ENCODE measurements at regions not wholly inside any gene's neighbourhood (a gene's known extent, or its start where the extent isn't known, plus 50 kb on each side); places are given as distances from the start of the nearest gene placed in this dataset.

DNA sequence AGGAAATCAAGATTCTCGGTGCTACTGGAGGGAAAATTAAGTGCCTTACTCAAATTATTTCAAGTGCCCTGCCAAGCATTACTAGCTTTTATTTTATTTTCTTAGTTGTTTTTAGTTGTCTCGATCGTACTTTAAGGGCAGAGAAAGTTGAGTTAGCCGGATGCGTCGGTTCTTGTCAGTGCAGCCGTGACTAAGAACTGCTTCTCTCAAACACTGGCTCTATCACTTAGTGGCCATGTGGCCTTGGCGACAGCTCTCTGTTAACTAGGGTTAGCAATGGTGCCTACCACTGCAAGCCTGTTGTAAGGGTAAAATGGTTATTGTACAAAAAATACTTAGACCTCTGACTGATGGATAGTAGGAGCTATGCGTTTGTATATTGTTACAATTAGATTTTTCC, 227.8 kb downstream of the KATNAL1 start:
- Histone ChIP-seq H3F3A (replicated peaks; ENCODE audit: low read depth) (no peaks in the 10 kb centered on the region), H3K4me2 (no peak overlapping the region), H3K36me3 (ENCODE audit: insufficient read depth) (peaks cover 7% of the 10 kb centered on the region; the same call in 1 of the 2 replicates), H3K27me3 (ENCODE audit: insufficient read depth) (no peaks in the 10 kb centered on the region), H3K79me2 (replicated peaks; ENCODE audit: insufficient read depth) (no peaks in the 10 kb centered on the region), H3K9me2 (ENCODE audit: insufficient read depth) (no peaks in the 10 kb centered on the region; the same call in 1 of the 2 replicates), H2AFZ (peak overlapping the region; percentile 67), H4K20me1 (replicated peaks; ENCODE audit: insufficient read depth) (no peaks in the 10 kb centered on the region), H3K4me3 (no peak overlapping the region), H3K27ac (ENCODE audit: low read depth) (no peak overlapping the region), H3K4me1 (ENCODE audit: insufficient read depth) (peaks cover 5% of the 10 kb centered on the region; the same call in 1 of the 2 replicates)
- no peak for DNase-seq (ENCODE audit: low spot score)
- no peak for TF ChIP-seq CREB1 (CRISPR knock-in tag; IDR thresholded peaks at IDR 0.05; ENCODE audit: low read depth)
- TF ChIP-seq, protein P1, sequence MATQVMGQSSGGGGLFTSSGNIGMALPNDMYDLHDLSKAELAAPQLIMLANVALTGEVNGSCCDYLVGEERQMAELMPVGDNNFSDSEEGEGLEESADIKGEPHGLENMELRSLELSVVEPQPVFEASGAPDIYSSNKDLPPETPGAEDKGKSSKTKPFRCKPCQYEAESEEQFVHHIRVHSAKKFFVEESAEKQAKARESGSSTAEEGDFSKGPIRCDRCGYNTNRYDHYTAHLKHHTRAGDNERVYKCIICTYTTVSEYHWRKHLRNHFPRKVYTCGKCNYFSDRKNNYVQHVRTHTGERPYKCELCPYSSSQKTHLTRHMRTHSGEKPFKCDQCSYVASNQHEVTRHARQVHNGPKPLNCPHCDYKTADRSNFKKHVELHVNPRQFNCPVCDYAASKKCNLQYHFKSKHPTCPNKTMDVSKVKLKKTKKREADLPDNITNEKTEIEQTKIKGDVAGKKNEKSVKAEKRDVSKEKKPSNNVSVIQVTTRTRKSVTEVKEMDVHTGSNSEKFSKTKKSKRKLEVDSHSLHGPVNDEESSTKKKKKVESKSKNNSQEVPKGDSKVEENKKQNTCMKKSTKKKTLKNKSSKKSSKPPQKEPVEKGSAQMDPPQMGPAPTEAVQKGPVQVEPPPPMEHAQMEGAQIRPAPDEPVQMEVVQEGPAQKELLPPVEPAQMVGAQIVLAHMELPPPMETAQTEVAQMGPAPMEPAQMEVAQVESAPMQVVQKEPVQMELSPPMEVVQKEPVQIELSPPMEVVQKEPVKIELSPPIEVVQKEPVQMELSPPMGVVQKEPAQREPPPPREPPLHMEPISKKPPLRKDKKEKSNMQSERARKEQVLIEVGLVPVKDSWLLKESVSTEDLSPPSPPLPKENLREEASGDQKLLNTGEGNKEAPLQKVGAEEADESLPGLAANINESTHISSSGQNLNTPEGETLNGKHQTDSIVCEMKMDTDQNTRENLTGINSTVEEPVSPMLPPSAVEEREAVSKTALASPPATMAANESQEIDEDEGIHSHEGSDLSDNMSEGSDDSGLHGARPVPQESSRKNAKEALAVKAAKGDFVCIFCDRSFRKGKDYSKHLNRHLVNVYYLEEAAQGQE (IDR thresholded peaks at IDR 0.05; ENCODE audit: unreplicated experiment): no peak
- no peak for TF ChIP-seq ZNF331 (CRISPR knock-in tag; IDR thresholded peaks at IDR 0.05; ENCODE audit: low read depth)
- TF ChIP-seq EZH2 (IDR thresholded peaks at IDR 0.05; ENCODE audit: low read depth, unreplicated experiment): no peak
- TF ChIP-seq, protein P2, sequence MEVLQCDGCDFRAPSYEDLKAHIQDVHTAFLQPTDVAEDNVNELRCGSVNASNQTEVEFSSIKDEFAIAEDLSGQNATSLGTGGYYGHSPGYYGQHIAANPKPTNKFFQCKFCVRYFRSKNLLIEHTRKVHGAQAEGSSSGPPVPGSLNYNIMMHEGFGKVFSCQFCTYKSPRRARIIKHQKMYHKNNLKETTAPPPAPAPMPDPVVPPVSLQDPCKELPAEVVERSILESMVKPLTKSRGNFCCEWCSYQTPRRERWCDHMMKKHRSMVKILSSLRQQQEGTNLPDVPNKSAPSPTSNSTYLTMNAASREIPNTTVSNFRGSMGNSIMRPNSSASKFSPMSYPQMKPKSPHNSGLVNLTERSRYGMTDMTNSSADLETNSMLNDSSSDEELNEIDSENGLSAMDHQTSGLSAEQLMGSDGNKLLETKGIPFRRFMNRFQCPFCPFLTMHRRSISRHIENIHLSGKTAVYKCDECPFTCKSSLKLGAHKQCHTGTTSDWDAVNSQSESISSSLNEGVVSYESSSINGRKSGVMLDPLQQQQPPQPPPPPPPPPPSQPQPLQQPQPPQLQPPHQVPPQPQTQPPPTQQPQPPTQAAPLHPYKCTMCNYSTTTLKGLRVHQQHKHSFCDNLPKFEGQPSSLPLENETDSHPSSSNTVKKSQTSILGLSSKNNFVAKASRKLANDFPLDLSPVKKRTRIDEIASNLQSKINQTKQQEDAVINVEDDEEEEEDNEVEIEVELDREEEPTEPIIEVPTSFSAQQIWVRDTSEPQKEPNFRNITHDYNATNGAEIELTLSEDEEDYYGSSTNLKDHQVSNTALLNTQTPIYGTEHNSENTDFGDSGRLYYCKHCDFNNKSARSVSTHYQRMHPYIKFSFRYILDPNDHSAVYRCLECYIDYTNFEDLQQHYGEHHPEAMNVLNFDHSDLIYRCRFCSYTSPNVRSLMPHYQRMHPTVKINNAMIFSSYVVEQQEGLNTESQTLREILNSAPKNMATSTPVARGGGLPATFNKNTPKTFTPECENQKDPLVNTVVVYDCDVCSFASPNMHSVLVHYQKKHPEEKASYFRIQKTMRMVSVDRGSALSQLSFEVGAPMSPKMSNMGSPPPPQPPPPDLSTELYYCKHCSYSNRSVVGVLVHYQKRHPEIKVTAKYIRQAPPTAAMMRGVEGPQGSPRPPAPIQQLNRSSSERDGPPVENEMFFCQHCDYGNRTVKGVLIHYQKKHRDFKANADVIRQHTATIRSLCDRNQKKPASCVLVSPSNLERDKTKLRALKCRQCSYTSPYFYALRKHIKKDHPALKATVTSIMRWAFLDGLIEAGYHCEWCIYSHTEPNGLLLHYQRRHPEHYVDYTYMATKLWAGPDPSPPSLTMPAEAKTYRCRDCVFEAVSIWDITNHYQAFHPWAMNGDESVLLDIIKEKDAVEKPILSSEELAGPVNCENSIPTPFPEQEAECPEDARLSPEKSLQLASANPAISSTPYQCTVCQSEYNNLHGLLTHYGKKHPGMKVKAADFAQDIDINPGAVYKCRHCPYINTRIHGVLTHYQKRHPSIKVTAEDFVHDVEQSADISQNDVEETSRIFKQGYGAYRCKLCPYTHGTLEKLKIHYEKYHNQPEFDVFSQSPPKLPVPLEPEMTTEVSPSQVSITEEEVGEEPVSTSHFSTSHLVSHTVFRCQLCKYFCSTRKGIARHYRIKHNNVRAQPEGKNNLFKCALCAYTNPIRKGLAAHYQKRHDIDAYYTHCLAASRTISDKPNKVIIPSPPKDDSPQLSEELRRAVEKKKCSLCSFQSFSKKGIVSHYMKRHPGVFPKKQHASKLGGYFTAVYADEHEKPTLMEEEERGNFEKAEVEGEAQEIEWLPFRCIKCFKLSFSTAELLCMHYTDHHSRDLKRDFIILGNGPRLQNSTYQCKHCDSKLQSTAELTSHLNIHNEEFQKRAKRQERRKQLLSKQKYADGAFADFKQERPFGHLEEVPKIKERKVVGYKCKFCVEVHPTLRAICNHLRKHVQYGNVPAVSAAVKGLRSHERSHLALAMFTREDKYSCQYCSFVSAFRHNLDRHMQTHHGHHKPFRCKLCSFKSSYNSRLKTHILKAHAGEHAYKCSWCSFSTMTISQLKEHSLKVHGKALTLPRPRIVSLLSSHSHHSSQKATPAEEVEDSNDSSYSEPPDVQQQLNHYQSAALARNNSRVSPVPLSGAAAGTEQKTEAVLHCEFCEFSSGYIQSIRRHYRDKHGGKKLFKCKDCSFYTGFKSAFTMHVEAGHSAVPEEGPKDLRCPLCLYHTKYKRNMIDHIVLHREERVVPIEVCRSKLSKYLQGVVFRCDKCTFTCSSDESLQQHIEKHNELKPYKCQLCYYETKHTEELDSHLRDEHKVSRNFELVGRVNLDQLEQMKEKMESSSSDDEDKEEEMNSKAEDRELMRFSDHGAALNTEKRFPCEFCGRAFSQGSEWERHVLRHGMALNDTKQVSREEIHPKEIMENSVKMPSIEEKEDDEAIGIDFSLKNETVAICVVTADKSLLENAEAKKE (CRISPR knock-in tag; IDR thresholded peaks at IDR 0.05): no peak
- TF ChIP-seq JUNB (IDR thresholded peaks at IDR 0.05; ENCODE audit: unreplicated experiment): no peak
- TF ChIP-seq, protein P3, sequence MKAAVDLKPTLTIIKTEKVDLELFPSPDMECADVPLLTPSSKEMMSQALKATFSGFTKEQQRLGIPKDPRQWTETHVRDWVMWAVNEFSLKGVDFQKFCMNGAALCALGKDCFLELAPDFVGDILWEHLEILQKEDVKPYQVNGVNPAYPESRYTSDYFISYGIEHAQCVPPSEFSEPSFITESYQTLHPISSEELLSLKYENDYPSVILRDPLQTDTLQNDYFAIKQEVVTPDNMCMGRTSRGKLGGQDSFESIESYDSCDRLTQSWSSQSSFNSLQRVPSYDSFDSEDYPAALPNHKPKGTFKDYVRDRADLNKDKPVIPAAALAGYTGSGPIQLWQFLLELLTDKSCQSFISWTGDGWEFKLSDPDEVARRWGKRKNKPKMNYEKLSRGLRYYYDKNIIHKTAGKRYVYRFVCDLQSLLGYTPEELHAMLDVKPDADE (IDR thresholded peaks at IDR 0.05): no peak
- TF ChIP-seq EZH2phosphoT487 (IDR thresholded peaks at IDR 0.05; ENCODE audit: unreplicated experiment): no peak
- no peak for TF ChIP-seq STAT1 (IDR thresholded peaks at IDR 0.05; ENCODE audit: unreplicated experiment)
- no peak for ATAC-seq
- H3K4me1 Mint-ChIP-seq: peaks cover 19% of the 10 kb centered on the region
- peaks cover 27% of the 10 kb centered on the region for H3K36me3 Mint-ChIP-seq (ENCODE audit: low read depth)
- H3K27ac Mint-ChIP-seq: no peak overlapping the region
- H3K9me3 Mint-ChIP-seq: peaks cover 42% of the 10 kb centered on the region
- peaks cover 3% of the 10 kb centered on the region for H3K27me3 Mint-ChIP-seq (ENCODE audit: insufficient read depth, low read depth, poor library complexity)
- no peak overlapping the region for H3K4me3 Mint-ChIP-seq

Measured in GM23338 (cell line).